ENCODE measurements at regions not wholly inside any gene's neighbourhood (a gene's known extent, or its start where the extent isn't known, plus 50 kb on each side); places are given as distances from the start of the nearest gene placed in this dataset.

GRCh38 chr10:113236998-113237397 is 287.0 kb downstream of the TCF7L2 start:
- no peak for DNase-seq
- WGBS, 4 donors, result 90 to 93% (median 93%) methylated on average over 5 of the region's 5 CpGs
- H3K4me3 ChIP-seq, result no peak overlapping the region
- no peaks in the 10 kb centered on the region for H3K9me3 ChIP-seq (replicated peaks in 1 of 3)
- H3K27ac ChIP-seq, result no peak overlapping the region
- no peaks in the 10 kb centered on the region for H3K36me3 ChIP-seq (replicated peaks in 1 of 2)
- no peaks in the 10 kb centered on the region for H3K27me3 ChIP-seq
- H3K4me1 ChIP-seq (replicated peaks in 1 of 2), result no peaks in the 10 kb centered on the region
- intact Hi-C loops (cut with DNase I), result no loop called here
- TF ChIP-seq POLR2A (IDR thresholded peaks at IDR 0.05), result no peak
- no peak for TF ChIP-seq CTCF (IDR thresholded peaks at IDR 0.05)

- no peak overlapping the region for H3K4me3 ChIP-seq
- 62 to 72% (median 67%) methylated on average over 7 of the region's 7 CpGs for WGBS, 4 donors
- no peak for TF ChIP-seq POLR2A (IDR thresholded peaks at IDR 0.05)
- no peak for TF ChIP-seq CTCF (IDR thresholded peaks at IDR 0.05)
- no peak overlapping the region for H3K27ac ChIP-seq
- no peaks in the 10 kb centered on the region for H3K4me1 ChIP-seq (replicated peaks in 1 of 2)
- no peaks in the 10 kb centered on the region for H3K9me3 ChIP-seq (replicated peaks in 1 of 3)
- H3K36me3 ChIP-seq (replicated peaks in 1 of 2), result no peaks in the 10 kb centered on the region
- intact Hi-C loops (cut with DNase I), result no loop called here
- H3K27me3 ChIP-seq, result no peaks in the 10 kb centered on the region
- DNase-seq, result peak in 2 of 7 donors; percentile 2 to 41
These were observed 289.7 kb downstream of the TCF7L2 start for GRCh38 chr10:113239566-113240350.

GRCh38 chr10:113240736-113241135 is 290.7 kb downstream of the TCF7L2 start:
- H3K4me1 ChIP-seq (replicated peaks in 1 of 2), result no peaks in the 10 kb centered on the region
- no peak overlapping the region for H3K27ac ChIP-seq
- H3K36me3 ChIP-seq (replicated peaks in 1 of 2), result no peaks in the 10 kb centered on the region
- peak in 1 of 7 donors; percentile 27 for DNase-seq
- TF ChIP-seq CTCF (IDR thresholded peaks at IDR 0.05) (no peak), POLR2A (IDR thresholded peaks at IDR 0.05) (no peak)
- intact Hi-C loops (cut with DNase I), result no loop called here
- 86 to 100% (median 94%) methylated on average over 1 to 2 of the region's 2 CpGs for WGBS, 4 donors
- no peak overlapping the region for H3K4me3 ChIP-seq
- no peaks in the 10 kb centered on the region for H3K9me3 ChIP-seq (replicated peaks in 1 of 3)
- no peaks in the 10 kb centered on the region for H3K27me3 ChIP-seq

- H3K4me3 ChIP-seq, result no peak overlapping the region
- no peaks in the 10 kb centered on the region for H3K27me3 ChIP-seq
- WGBS, 4 donors, result 77 to 85% (median 79%) methylated on average over 7 of the region's 7 CpGs
- no peak for TF ChIP-seq CTCF (IDR thresholded peaks at IDR 0.05)
- TF ChIP-seq POLR2A (IDR thresholded peaks at IDR 0.05), result no peak
- intact Hi-C loops (cut with DNase I), result no loop called here
- H3K9me3 ChIP-seq (replicated peaks in 1 of 3), result no peaks in the 10 kb centered on the region
- no peaks in the 10 kb centered on the region for H3K4me1 ChIP-seq (replicated peaks in 1 of 2)
- DNase-seq, result no peak
- no peak overlapping the region for H3K27ac ChIP-seq
- H3K36me3 ChIP-seq (replicated peaks in 1 of 2), result no peaks in the 10 kb centered on the region
These were observed 291.7 kb downstream of the TCF7L2 start for GRCh38 chr10:113241599-113242360.
